HAP-1 (cell line): ENCODE measurements at regions not wholly inside any gene's neighbourhood (a gene's known extent, or its start where the extent isn't known, plus 50 kb on each side); places are given as distances from the start of the nearest gene placed in this dataset.

Source experiments
- DNase-seq, 2 experiments: peaks; one replicate each; pipeline ENCODE4 v3.0.0-alpha.2; 2016 to 2020; ENCODE audit warnings: low spot score in 2 of 2
- H3K27me3 ChIP-seq: fragments of 250-450 bp; sonication (Bioruptor Pico); 2 replicates; pipeline ENCODE4 v1.5.1; 2020; ENCODE audit warnings: low read depth, mild to moderate bottlenecking, moderate library complexity
- H3K36me3 ChIP-seq: fragments of 250-450 bp; sonication (Bioruptor Pico); replicated peaks from 2 replicates; pipeline ENCODE4 v1.5.1; 2020; ENCODE audit warnings: mild to moderate bottlenecking
- H3K4me1 ChIP-seq: fragments of 250-450 bp; sonication (Bioruptor Pico); 2 replicates; pipeline ENCODE4 v1.5.1; 2020; ENCODE audit warnings: mild to moderate bottlenecking
- H3K4me3 ChIP-seq: fragments of 250-450 bp; sonication (Bioruptor Pico); 2 replicates; pipeline ENCODE4 v1.5.1; 2020; ENCODE audit warnings: mild to moderate bottlenecking, moderate library complexity
- H3K9me3 ChIP-seq: fragments of 250-450 bp; sonication (Bioruptor Pico); 2 replicates; pipeline ENCODE4 v1.5.1; 2020; ENCODE audit warnings: mild to moderate bottlenecking, moderate library complexity
- in situ Hi-C: fragments of 300-500 bp; cut with MboI; formaldehyde crosslinking; loops from 3 replicates; pipeline ENCODE4 v1.14.3; 2020; ENCODE audit warnings: low sequenced_read_pairs, inconsistent platforms, mixed read lengths

- peaks cover 2% of the 10 kb centered on the region; the same call in 1 of the 2 replicates for H3K27me3 ChIP-seq
- in situ Hi-C loops = loop anchor here (25.0 kb wide), 1 partner anchor 1224 kb away; no protein-coding TSS in a partner anchor
- no peak for DNase-seq
These were observed 243.2 kb upstream of the USP25 start for GRCh38 chr21:15486460-15487195.

GRCh38 chr21:15487196-15487550, 242.6 kb upstream of the USP25 start:
- Histone ChIP-seq H3K36me3 (no peaks in the 10 kb centered on the region), H3K4me3 (no peak overlapping the region), H3K27me3 (peaks cover 2% of the 10 kb centered on the region; the same call in 1 of the 2 replicates), H3K4me1 (no peaks in the 10 kb centered on the region), H3K9me3 (no peaks in the 10 kb centered on the region)
- in situ Hi-C loops = loop anchor here (25.0 kb wide), 1 partner anchor 1225 kb away; no protein-coding TSS in a partner anchor
- DNase-seq = no peak

More at GRCh38 chr21:15486460-15487195, 243.2 kb upstream of the USP25 start:
- H3K36me3 ChIP-seq = no peaks in the 10 kb centered on the region
- no peaks in the 10 kb centered on the region for H3K9me3 ChIP-seq
- H3K4me3 ChIP-seq = no peak overlapping the region
- H3K4me1 ChIP-seq = no peaks in the 10 kb centered on the region

GRCh38 chr21:15491100-15491499, 238.7 kb upstream of the USP25 start:
- no peaks in the 10 kb centered on the region for H3K9me3 ChIP-seq
- in situ Hi-C loops = loop anchor here (25.0 kb wide), 1 partner anchor 1229 kb away; no protein-coding TSS in a partner anchor
- DNase-seq = no peak

GRCh38 chr21:15493646-15494045, 236.1 kb upstream of the USP25 start:
- H3K4me1 ChIP-seq = no peaks in the 10 kb centered on the region
- DNase-seq = no peak
- no peaks in the 10 kb centered on the region for H3K36me3 ChIP-seq
- H3K9me3 ChIP-seq = no peaks in the 10 kb centered on the region
- no peak overlapping the region for H3K4me3 ChIP-seq
- in situ Hi-C loops = loop anchor here (25.0 kb wide), 1 partner anchor 1231 kb away; no protein-coding TSS in a partner anchor
- no peaks in the 10 kb centered on the region for H3K27me3 ChIP-seq

More at GRCh38 chr21:15491100-15491499, 238.7 kb upstream of the USP25 start:
- Histone ChIP-seq H3K4me3 (no peak overlapping the region), H3K4me1 (no peaks in the 10 kb centered on the region), H3K36me3 (no peaks in the 10 kb centered on the region), H3K27me3 (no peaks in the 10 kb centered on the region)

GRCh38 chr21:15494481-15494880, 235.3 kb upstream of the USP25 start:
- in situ Hi-C loops = loop anchor here (25.0 kb wide), 1 partner anchor 1232 kb away; no protein-coding TSS in a partner anchor
- Histone ChIP-seq H3K9me3 (no peaks in the 10 kb centered on the region), H3K27me3 (no peaks in the 10 kb centered on the region), H3K4me1 (no peaks in the 10 kb centered on the region), H3K36me3 (no peaks in the 10 kb centered on the region), H3K4me3 (no peak overlapping the region)
- DNase-seq = no peak

GRCh38 chr21:15495965-15496364, 233.8 kb upstream of the USP25 start:
- Histone ChIP-seq H3K27me3 (no peaks in the 10 kb centered on the region), H3K4me1 (no peaks in the 10 kb centered on the region), H3K9me3 (no peaks in the 10 kb centered on the region), H3K36me3 (no peaks in the 10 kb centered on the region), H3K4me3 (no peak overlapping the region)
- in situ Hi-C loops = loop anchor here (25.0 kb wide), 1 partner anchor 1234 kb away; no protein-coding TSS in a partner anchor
- DNase-seq = no peak

- no peaks in the 10 kb centered on the region for H3K9me3 ChIP-seq
- H3K4me1 ChIP-seq = no peaks in the 10 kb centered on the region
- H3K27me3 ChIP-seq = no peaks in the 10 kb centered on the region
- no peak for DNase-seq
- H3K36me3 ChIP-seq = no peaks in the 10 kb centered on the region
- H3K4me3 ChIP-seq = no peak overlapping the region
- in situ Hi-C loops = loop anchor here (25.0 kb wide), 1 partner anchor 1235 kb away; no protein-coding TSS in a partner anchor
These were observed 232.9 kb upstream of the USP25 start for GRCh38 chr21:15496911-15497310.

GRCh38 chr21:15498455-15498854, 231.3 kb upstream of the USP25 start:
- no peaks in the 10 kb centered on the region for H3K4me1 ChIP-seq
- no peak overlapping the region for H3K4me3 ChIP-seq
- no peaks in the 10 kb centered on the region for H3K27me3 ChIP-seq
- DNase-seq = no peak
- no peaks in the 10 kb centered on the region for H3K9me3 ChIP-seq
- in situ Hi-C loops = loop anchor here (25.0 kb wide), 1 partner anchor 1236 kb away; no protein-coding TSS in a partner anchor
- H3K36me3 ChIP-seq = no peaks in the 10 kb centered on the region

- H3K4me3 ChIP-seq = no peak overlapping the region
- no peaks in the 10 kb centered on the region for H3K36me3 ChIP-seq
- in situ Hi-C loops = no loop called here
- H3K9me3 ChIP-seq = no peaks in the 10 kb centered on the region
- H3K4me1 ChIP-seq = no peaks in the 10 kb centered on the region
- DNase-seq = no peak
- no peaks in the 10 kb centered on the region for H3K27me3 ChIP-seq
These were observed 223.7 kb upstream of the USP25 start for GRCh38 chr21:15506086-15506485.

GRCh38 chr21:15508554-15508953, 221.2 kb upstream of the USP25 start:
- no peaks in the 10 kb centered on the region for H3K4me1 ChIP-seq
- DNase-seq = no peak
- in situ Hi-C loops = no loop called here
- no peak overlapping the region for H3K4me3 ChIP-seq
- no peaks in the 10 kb centered on the region for H3K27me3 ChIP-seq
- H3K9me3 ChIP-seq = no peaks in the 10 kb centered on the region
- H3K36me3 ChIP-seq = no peaks in the 10 kb centered on the region

GRCh38 chr21:15514073-15514946, 215.5 kb upstream of the USP25 start:
- no peak for DNase-seq

GRCh38 chr21:15515908-15516307, 213.9 kb upstream of the USP25 start:
- in situ Hi-C loops = no loop called here
- DNase-seq = no peak
- no peaks in the 10 kb centered on the region for H3K27me3 ChIP-seq
- no peak overlapping the region for H3K4me3 ChIP-seq
- no peaks in the 10 kb centered on the region for H3K9me3 ChIP-seq
- H3K4me1 ChIP-seq = no peaks in the 10 kb centered on the region
- no peaks in the 10 kb centered on the region for H3K36me3 ChIP-seq

More at GRCh38 chr21:15514073-15514946, 215.5 kb upstream of the USP25 start:
- no peaks in the 10 kb centered on the region for H3K4me1 ChIP-seq
- H3K27me3 ChIP-seq = no peaks in the 10 kb centered on the region
- H3K9me3 ChIP-seq = no peaks in the 10 kb centered on the region
- in situ Hi-C loops = no loop called here
- no peaks in the 10 kb centered on the region for H3K36me3 ChIP-seq
- no peak overlapping the region for H3K4me3 ChIP-seq

GRCh38 chr21:15517394-15517793, 212.4 kb upstream of the USP25 start:
- Histone ChIP-seq H3K4me1 (no peaks in the 10 kb centered on the region), H3K36me3 (no peaks in the 10 kb centered on the region), H3K4me3 (no peak overlapping the region), H3K9me3 (no peaks in the 10 kb centered on the region), H3K27me3 (no peaks in the 10 kb centered on the region)
- in situ Hi-C loops = no loop called here
- no peak for DNase-seq
